ENCODE measurements at regions not wholly inside any gene's neighbourhood (a gene's known extent, or its start where the extent isn't known, plus 50 kb on each side); places are given as distances from the start of the nearest gene placed in this dataset.

GRCh38 chr6:21461844-21462518, 131.6 kb upstream of the SOX4 start:
- H3K9me3 Mint-ChIP-seq, result peaks cover 0 to 3% of the 10 kb centered on the region in 2 donors
- H3K4me1 Mint-ChIP-seq, result no peaks in the 10 kb centered on the region
- H3K27ac Mint-ChIP-seq, result no peak overlapping the region
- no peaks in the 10 kb centered on the region for H3K27me3 Mint-ChIP-seq
- peaks cover 0 to 3% of the 10 kb centered on the region in 2 donors for H3K36me3 Mint-ChIP-seq
- DNase-seq (no peak), ATAC-seq (replicated peaks) (no peak)
- no peak overlapping the region for H3K4me3 Mint-ChIP-seq

GRCh38 chr6:21462519-21462852, 131.1 kb upstream of the SOX4 start:
- Mint-ChIP-seq H3K36me3 (peaks cover 0 to 3% of the 10 kb centered on the region in 2 donors), H3K9me3 (peaks cover 0 to 3% of the 10 kb centered on the region in 2 donors), H3K27ac (no peak overlapping the region), H3K27me3 (no peaks in the 10 kb centered on the region), H3K4me1 (no peaks in the 10 kb centered on the region), H3K4me3 (no peak overlapping the region)
- DNase-seq (no peak), ATAC-seq (replicated peaks) (no peak)

- Mint-ChIP-seq H3K4me1 (no peaks in the 10 kb centered on the region), H3K27me3 (no peaks in the 10 kb centered on the region), H3K27ac (no peak overlapping the region), H3K4me3 (no peak overlapping the region), H3K9me3 (peaks cover 0 to 3% of the 10 kb centered on the region in 2 donors), H3K36me3 (peaks cover 0 to 3% of the 10 kb centered on the region in 2 donors)
- DNase-seq (no peak), ATAC-seq (replicated peaks) (no peak)
Measured at GRCh38 chr6:21467091-21467490, 126.5 kb upstream of the SOX4 start.

DNA sequence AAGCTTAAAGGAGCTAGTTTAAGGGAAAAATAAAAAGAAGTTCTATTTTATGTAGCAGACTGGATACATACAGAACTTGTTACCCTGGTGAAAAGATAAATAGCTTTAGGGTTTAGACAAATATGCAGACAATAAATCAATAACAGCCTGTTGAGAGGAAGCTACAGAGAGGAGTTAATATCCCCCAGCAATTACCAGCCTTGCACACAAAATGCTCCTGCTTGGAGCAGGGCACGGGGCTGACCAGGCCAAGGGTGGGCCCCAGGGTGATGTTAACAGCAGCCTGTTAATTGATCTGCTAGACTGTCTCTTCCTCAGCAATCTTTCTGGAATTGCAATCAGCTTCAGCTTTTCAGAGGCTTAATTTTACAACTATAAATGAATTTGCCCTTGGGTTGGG, 125.1 kb upstream of the SOX4 start:
- peaks cover 0 to 3% of the 10 kb centered on the region in 2 donors for H3K36me3 Mint-ChIP-seq
- ATAC-seq (replicated peaks) (no peak), DNase-seq (no peak)
- no peaks in the 10 kb centered on the region for H3K27me3 Mint-ChIP-seq
- no peak overlapping the region for H3K4me3 Mint-ChIP-seq
- H3K9me3 Mint-ChIP-seq, result peaks cover 0 to 3% of the 10 kb centered on the region in 2 donors
- no peaks in the 10 kb centered on the region for H3K4me1 Mint-ChIP-seq
- no peak overlapping the region for H3K27ac Mint-ChIP-seq

- Mint-ChIP-seq H3K4me1 (no peaks in the 10 kb centered on the region), H3K36me3 (peaks cover 0 to 3% of the 10 kb centered on the region in 2 donors), H3K27me3 (peaks cover 0 to under 1% of the 10 kb centered on the region in 2 donors), H3K27ac (no peak overlapping the region), H3K4me3 (no peak overlapping the region), H3K9me3 (peaks cover 0 to 3% of the 10 kb centered on the region in 2 donors)
- DNase-seq (no peak), ATAC-seq (replicated peaks) (no peak)
Measured at GRCh38 chr6:21469213-21469612, 124.3 kb upstream of the SOX4 start.

- Mint-ChIP-seq H3K4me1 (no peaks in the 10 kb centered on the region), H3K36me3 (no peaks in the 10 kb centered on the region), H3K9me3 (no peaks in the 10 kb centered on the region), H3K4me3 (no peak overlapping the region), H3K27ac (no peak overlapping the region), H3K27me3 (peaks cover 0 to 10% of the 10 kb centered on the region in 2 donors)
- DNase-seq (no peak), ATAC-seq (replicated peaks) (no peak)
Measured at GRCh38 chr6:21476112-21476511, 117.4 kb upstream of the SOX4 start.

GRCh38 chr6:21478411-21478810, 115.1 kb upstream of the SOX4 start:
- Mint-ChIP-seq H3K36me3 (no peaks in the 10 kb centered on the region), H3K27me3 (peaks cover 0 to 10% of the 10 kb centered on the region in 2 donors), H3K4me3 (no peak overlapping the region), H3K27ac (no peak overlapping the region), H3K9me3 (no peaks in the 10 kb centered on the region), H3K4me1 (no peaks in the 10 kb centered on the region)
- ATAC-seq (replicated peaks) (no peak), DNase-seq (no peak)

- Mint-ChIP-seq H3K27ac (no peak overlapping the region), H3K27me3 (peaks cover 0 to 10% of the 10 kb centered on the region in 2 donors), H3K9me3 (no peaks in the 10 kb centered on the region), H3K36me3 (no peaks in the 10 kb centered on the region), H3K4me1 (no peaks in the 10 kb centered on the region), H3K4me3 (no peak overlapping the region)
- DNase-seq (no peak), ATAC-seq (replicated peaks) (no peak)
Measured at GRCh38 chr6:21478883-21479539, 114.5 kb upstream of the SOX4 start.

DNA sequence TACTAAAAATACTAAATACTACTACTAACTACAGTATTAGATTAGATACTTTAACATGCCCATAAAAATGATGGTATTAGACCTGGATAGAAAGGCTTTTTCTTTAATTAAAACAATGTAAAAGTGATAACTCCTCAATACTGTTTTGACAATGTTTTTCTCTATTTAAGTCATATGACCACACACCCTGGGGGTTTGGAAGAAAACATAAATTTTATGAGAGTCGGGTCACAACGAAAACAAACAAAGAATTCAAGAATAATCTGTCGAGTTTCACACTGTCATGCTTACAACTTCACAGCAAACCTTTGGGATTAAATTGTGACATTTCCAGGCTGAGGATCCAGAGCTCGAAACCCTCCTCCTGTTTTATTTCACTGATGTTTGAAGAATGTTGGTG, 107.4 kb upstream of the SOX4 start:
- Mint-ChIP-seq H3K9me3 (no peaks in the 10 kb centered on the region), H3K4me3 (no peak overlapping the region), H3K4me1 (no peaks in the 10 kb centered on the region), H3K27me3 (no peaks in the 10 kb centered on the region), H3K36me3 (no peaks in the 10 kb centered on the region), H3K27ac (no peak overlapping the region)
- no peak for ATAC-seq (replicated peaks)
- DNase-seq, result no peak

DNA sequence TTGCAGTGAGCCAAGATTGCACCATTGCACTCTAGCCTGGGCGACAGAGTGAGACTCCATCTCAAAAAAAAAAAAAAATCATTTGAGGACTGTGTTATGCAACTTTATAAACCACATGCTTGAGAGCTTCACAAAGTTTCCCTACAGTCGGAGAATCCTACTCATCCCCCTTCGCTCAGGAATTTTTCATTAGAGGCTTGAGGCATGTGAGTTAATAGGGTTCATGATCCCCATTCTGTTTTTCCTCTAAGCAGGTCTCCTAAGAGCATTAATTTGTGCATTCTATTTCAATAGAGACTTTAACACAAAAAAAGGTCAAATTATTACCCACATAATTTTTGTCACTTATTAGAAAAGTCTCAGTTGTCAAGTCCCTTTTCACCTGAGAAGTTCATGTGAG, 103.7 kb upstream of the SOX4 start:
- Mint-ChIP-seq H3K4me3 (no peak overlapping the region), H3K9me3 (no peaks in the 10 kb centered on the region), H3K27ac (no peak overlapping the region), H3K27me3 (no peaks in the 10 kb centered on the region), H3K36me3 (no peaks in the 10 kb centered on the region), H3K4me1 (no peaks in the 10 kb centered on the region)
- DNase-seq (no peak), ATAC-seq (replicated peaks) (no peak)

DNA sequence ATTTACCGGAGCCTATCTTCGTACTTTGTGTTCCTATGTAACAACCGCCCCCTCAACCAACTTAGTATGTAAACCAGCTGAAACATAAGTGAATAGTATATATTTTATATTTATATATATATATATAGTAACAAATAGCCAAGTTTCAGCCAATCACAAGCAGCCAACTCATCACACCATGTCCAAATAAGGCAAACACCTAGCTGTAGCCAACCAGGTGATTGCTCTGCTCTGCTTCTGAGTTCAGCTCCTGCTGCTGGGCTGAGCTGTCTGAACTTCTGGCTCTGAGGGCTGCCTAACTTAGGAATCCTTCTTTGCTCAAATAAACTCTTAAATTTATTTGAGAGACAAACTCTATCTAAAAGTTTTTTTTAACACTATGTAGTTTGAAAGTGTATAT, 101.6 kb upstream of the SOX4 start:
- ATAC-seq (replicated peaks), result no peak
- no peaks in the 10 kb centered on the region for H3K9me3 Mint-ChIP-seq

GRCh38 chr6:21494505-21494904, 99.0 kb upstream of the SOX4 start:
- ATAC-seq (replicated peaks), result no peak
- DNase-seq, result no peak
- Mint-ChIP-seq H3K27ac (no peak overlapping the region), H3K36me3 (no peaks in the 10 kb centered on the region), H3K4me1 (no peaks in the 10 kb centered on the region), H3K27me3 (no peaks in the 10 kb centered on the region), H3K4me3 (no peak overlapping the region), H3K9me3 (no peaks in the 10 kb centered on the region)

More for the DNA sequence above, 101.6 kb upstream of the SOX4 start:
- no peaks in the 10 kb centered on the region for H3K36me3 Mint-ChIP-seq
- H3K27me3 Mint-ChIP-seq, result no peaks in the 10 kb centered on the region
- DNase-seq, result no peak
- no peak overlapping the region for H3K4me3 Mint-ChIP-seq
- no peaks in the 10 kb centered on the region for H3K4me1 Mint-ChIP-seq
- no peak overlapping the region for H3K27ac Mint-ChIP-seq

- H3K36me3 Mint-ChIP-seq, result no peaks in the 10 kb centered on the region
- ATAC-seq (replicated peaks), result no peak
- H3K27me3 Mint-ChIP-seq, result no peaks in the 10 kb centered on the region
- H3K9me3 Mint-ChIP-seq, result no peaks in the 10 kb centered on the region
- H3K4me1 Mint-ChIP-seq, result no peaks in the 10 kb centered on the region
- no peak overlapping the region for H3K27ac Mint-ChIP-seq
- no peak overlapping the region for H3K4me3 Mint-ChIP-seq
- DNase-seq, result no peak
Measured at GRCh38 chr6:21496196-21496595, 97.4 kb upstream of the SOX4 start.

- no peak overlapping the region for H3K4me3 Mint-ChIP-seq
Measured at GRCh38 chr6:21496706-21497105, 96.8 kb upstream of the SOX4 start.

GRCh38 chr6:21500314-21501020, 93.1 kb upstream of the SOX4 start:
- H3K9me3 Mint-ChIP-seq, result no peaks in the 10 kb centered on the region
- H3K27me3 Mint-ChIP-seq, result no peaks in the 10 kb centered on the region
- H3K27ac Mint-ChIP-seq, result no peak overlapping the region
- DNase-seq (no peak), ATAC-seq (replicated peaks) (no peak)
- no peak overlapping the region for H3K4me3 Mint-ChIP-seq
- no peaks in the 10 kb centered on the region for H3K36me3 Mint-ChIP-seq
- H3K4me1 Mint-ChIP-seq, result no peaks in the 10 kb centered on the region

More at GRCh38 chr6:21496706-21497105, 96.8 kb upstream of the SOX4 start:
- ATAC-seq (replicated peaks), result no peak
- H3K27ac Mint-ChIP-seq, result no peak overlapping the region
- no peaks in the 10 kb centered on the region for H3K36me3 Mint-ChIP-seq
- no peaks in the 10 kb centered on the region for H3K27me3 Mint-ChIP-seq
- H3K4me1 Mint-ChIP-seq, result no peaks in the 10 kb centered on the region
- H3K9me3 Mint-ChIP-seq, result no peaks in the 10 kb centered on the region
- no peak for DNase-seq
